ENCODE measurements at regions not wholly inside any gene's neighbourhood (a gene's known extent, or its start where the extent isn't known, plus 50 kb on each side); places are given as distances from the start of the nearest gene placed in this dataset.

DNA sequence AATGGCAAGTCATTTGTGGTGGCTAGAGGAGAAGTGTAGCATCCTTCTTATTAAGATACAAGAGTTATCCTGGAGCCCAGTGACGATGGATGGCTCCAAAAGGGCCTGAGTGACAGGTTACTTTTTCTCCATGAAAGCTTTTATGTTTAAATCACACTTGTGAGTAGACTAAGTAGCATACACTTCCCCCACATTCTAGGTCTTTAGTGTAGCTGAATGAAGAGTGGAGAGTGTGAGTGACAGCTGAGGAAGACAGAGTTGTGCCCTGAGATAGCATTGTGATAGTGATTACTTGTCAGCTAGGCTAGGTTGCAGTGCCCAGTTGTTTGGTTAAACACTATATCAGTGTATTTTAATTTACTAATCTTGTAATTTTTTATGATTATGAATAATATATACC is 337.8 kb downstream of the TENT4A start:
- Histone ChIP-seq H2BK12ac (ENCODE audit: low read depth, low read length) (no peak overlapping the region), H2BK120ac (replicated peaks; ENCODE audit: low read depth, low read length) (no peak overlapping the region), H4K20me1 (replicated peaks in 1 of 2; ENCODE audit: control insufficient read depth in 1 of 2, insufficient read depth in 2 of 2, low read length in 2 of 2) (no peaks in the 10 kb centered on the region), H2BK15ac (ENCODE audit: low read length) (no peak overlapping the region), H3K9ac (replicated peaks in 1 of 4; ENCODE audit: extremely low read depth in 1 of 4, low read depth in 3 of 4, low read length in 3 of 4) (no peak overlapping the region), H3K79me1 (ENCODE audit: low read depth, low read length) (no peaks in the 10 kb centered on the region), H3K23me2 (ENCODE audit: low read depth, low read length) (peaks cover 2% of the 10 kb centered on the region; the same call in 1 of the 2 replicates), H3K36me3 (ENCODE audit: control insufficient read depth in 2 of 4, insufficient read depth in 4 of 4, low read length in 3 of 4) (no peaks in the 10 kb centered on the region), H3K4ac (replicated peaks; ENCODE audit: insufficient read length, low read depth, low read length) (no peak overlapping the region), H3K4me3 (ENCODE audit: extremely low read depth in 1 of 4, insufficient read depth in 2 of 4, low read depth in 3 of 4, low read length in 4 of 4) (no peak overlapping the region), H4K8ac (ENCODE audit: extremely low read depth, insufficient read depth, low read length) (no peak overlapping the region), H3K4me1 (replicated peaks in 1 of 4; ENCODE audit: control insufficient read depth in 3 of 4, insufficient read depth in 4 of 4, low read length in 3 of 4) (no peaks in the 10 kb centered on the region), H3K14ac (ENCODE audit: insufficient read length) (no peak overlapping the region), H3K27me3 (replicated peaks in 1 of 4; ENCODE audit: control insufficient read depth in 3 of 4, extremely low read depth in 1 of 4, insufficient read depth in 3 of 4, low read length in 3 of 4) (no peaks in the 10 kb centered on the region), H2AK5ac (ENCODE audit: low read depth, low read length) (no peak overlapping the region), H3K79me2 (ENCODE audit: control insufficient read depth in 1 of 2, insufficient read depth in 2 of 2, low read length in 2 of 2) (no peaks in the 10 kb centered on the region), H3K23ac (ENCODE audit: insufficient read length) (no peak overlapping the region), H2BK20ac (ENCODE audit: low read length) (no peak overlapping the region), H3K9me3 (ENCODE audit: insufficient read depth in 2 of 2, low read depth in 1 of 2, low read length in 1 of 2) (0 out of 4 replicates have a peak, but pooled peaks cover 0 to 3% of the 10 kb centered on the region in 2 experiments), H2BK5ac (ENCODE audit: low read depth, low read length) (no peak overlapping the region), H4K91ac (replicated peaks; ENCODE audit: insufficient read length, low read length) (no peak overlapping the region), H2AFZ (ENCODE audit: low read length) (no peak overlapping the region), H3K4me2 (ENCODE audit: insufficient read depth in 1 of 2, low read depth in 2 of 2, low read length in 2 of 2) (no peak overlapping the region), H3K18ac (ENCODE audit: extremely low read depth, low read length) (no peak overlapping the region), H3K56ac (replicated peaks; ENCODE audit: insufficient read length, low read depth, low read length) (no peak overlapping the region), H4K5ac (ENCODE audit: insufficient read length, low read depth, low read length) (no peak overlapping the region), H3K27ac (ENCODE audit: low read depth, low read length) (no peak overlapping the region)
- CTCF ChIA-PET (ENCODE audit: partially characterized antibody), result interaction anchor here (0.8 to 1.7 kb wide), 2 partner anchors 9 to 14 kb away, joined by 3 to 5 read pairs; no protein-coding TSS in a partner anchor
- POLR2A ChIA-PET (ENCODE audit: partially characterized antibody), result no interaction called here
- FAIRE-seq (no peak), DNase-seq (ENCODE audit: low read depth in 1 of 2, low spot score in 2 of 2) (no peak)
- 85% methylated on average over 1 of the region's 1 CpG; no CpG with 5 or more reads in 1 of the 2 experiments for WGBS, 2 experiments (ENCODE audit: extremely low coverage in 1 of 2, insufficient coverage in 1 of 2, insufficient read length in 1 of 2, insufficient replicate concordance in 2 of 2, low coverage in 1 of 2, low lambda C conversion rate in 2 of 2, missing lambda C conversion rate in 1 of 2)
- TF ChIP-seq ASH2L (IDR thresholded peaks at IDR 0.05; ENCODE audit: low read length), result no peak
- TF ChIP-seq KDM1A (IDR thresholded peaks at IDR 0.05; ENCODE audit: borderline replicate concordance, low read length), result no peak
- no peak for TF ChIP-seq CEBPB (IDR thresholded peaks at IDR 0.05; ENCODE audit: low read depth, low read length)
- TF ChIP-seq, protein P1, sequence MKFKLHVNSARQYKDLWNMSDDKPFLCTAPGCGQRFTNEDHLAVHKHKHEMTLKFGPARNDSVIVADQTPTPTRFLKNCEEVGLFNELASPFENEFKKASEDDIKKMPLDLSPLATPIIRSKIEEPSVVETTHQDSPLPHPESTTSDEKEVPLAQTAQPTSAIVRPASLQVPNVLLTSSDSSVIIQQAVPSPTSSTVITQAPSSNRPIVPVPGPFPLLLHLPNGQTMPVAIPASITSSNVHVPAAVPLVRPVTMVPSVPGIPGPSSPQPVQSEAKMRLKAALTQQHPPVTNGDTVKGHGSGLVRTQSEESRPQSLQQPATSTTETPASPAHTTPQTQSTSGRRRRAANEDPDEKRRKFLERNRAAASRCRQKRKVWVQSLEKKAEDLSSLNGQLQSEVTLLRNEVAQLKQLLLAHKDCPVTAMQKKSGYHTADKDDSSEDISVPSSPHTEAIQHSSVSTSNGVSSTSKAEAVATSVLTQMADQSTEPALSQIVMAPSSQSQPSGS (IDR thresholded peaks at IDR 0.05; ENCODE audit: low read length), result no peak
- TF ChIP-seq TBP (IDR thresholded peaks at IDR 0.05; ENCODE audit: low read depth, low read length), result no peak
- TF ChIP-seq KDM5A (IDR thresholded peaks at IDR 0.05; ENCODE audit: low read length), result no peak
- no peak for TF ChIP-seq RAD21 (IDR thresholded peaks at IDR 0.05 in 1 of 2, conservative IDR thresholded peaks at IDR 0.05 in 1 of 2; ENCODE audit: low read depth in 2 of 2, low read length in 2 of 2)
- no peak for TF ChIP-seq FOSL1 (IDR thresholded peaks at IDR 0.05; ENCODE audit: insufficient read depth, low read depth, low read length)

All from H1 (cell line).